GM04503 (cell line): ENCODE measurements at regions not wholly inside any gene's neighbourhood (a gene's known extent, or its start where the extent isn't known, plus 50 kb on each side); places are given as distances from the start of the nearest gene placed in this dataset.
A peak's percentile ranks its signal among the peaks of the same experiment; 100 is the strongest.

ENCODE experiments used
- DNase-seq: peaks from one replicate; pipeline ENCODE4 v3.0.0-alpha.2; 2012; ENCODE audit warnings: low read depth

DNA sequence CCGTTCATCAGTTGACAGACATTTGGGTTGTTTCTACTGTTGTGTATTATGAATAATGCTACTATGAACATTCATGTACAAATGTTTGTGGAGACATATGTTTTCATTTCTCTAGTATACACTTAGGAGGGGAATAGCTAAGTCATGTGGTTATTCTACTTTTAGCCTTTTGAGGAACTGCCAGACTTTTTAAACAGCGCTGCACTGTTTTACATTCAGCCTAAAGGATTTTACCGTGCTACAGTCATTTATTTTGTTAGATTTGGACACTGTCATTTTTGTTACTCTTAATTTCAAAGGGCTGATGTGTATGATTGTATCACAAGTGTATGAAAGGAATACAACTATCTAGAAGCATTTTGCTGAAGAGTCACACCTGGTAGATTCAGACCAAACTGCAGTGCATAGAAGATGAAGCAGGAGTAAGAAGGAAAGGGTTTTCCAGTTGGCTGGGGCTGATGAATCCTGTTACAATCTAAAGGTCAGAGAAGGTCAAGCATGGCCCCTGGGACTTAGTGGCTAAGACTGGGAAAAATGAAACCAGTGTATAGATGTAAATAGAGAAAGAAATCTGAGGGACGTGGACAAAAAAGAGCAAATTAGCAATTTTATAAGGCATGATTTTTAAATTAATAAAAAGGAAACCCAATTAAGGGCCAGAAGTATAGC is 509.7 kb downstream of the PSAT1 start:
- DNase-seq = no peak

DNA sequence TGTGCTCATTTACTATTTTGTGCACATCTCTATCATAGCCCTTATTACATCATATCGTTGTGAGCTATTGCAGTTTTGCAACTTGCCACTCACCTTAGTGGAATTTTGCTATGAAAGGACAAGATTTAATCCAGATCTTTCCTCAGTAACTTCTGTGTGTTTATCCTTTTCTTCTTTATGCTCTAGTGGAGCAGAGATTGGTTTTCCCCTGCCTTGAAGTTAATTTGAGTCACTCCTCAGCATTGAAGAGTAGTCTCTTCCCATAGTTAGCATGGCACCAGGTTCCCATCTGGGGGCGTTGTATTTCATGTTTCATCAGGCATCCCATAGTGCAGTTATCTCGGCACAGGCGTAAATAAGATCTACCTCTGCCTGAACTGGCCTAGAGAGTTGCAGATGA is 510.4 kb downstream of the PSAT1 start:
- no peak for DNase-seq

DNA sequence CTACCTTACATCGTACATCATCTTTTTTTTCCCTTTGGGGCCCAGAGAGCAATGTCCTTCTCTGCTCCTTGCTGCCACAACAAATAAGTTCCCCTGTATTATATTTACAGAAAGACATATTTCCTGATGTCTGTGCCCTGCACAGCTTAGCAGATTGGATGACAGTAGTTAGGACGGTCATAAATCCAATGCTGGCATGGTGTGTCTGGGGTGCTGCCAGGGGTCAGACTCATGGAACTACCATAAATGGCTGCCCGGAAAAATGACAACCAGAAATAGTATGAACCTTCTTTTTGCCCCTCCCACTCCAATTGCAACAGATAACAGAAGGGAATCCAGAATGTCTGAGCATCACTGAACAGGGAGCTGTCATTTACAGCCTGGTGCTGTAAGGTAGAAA is 511.1 kb downstream of the PSAT1 start:
- DNase-seq = no peak

DNA sequence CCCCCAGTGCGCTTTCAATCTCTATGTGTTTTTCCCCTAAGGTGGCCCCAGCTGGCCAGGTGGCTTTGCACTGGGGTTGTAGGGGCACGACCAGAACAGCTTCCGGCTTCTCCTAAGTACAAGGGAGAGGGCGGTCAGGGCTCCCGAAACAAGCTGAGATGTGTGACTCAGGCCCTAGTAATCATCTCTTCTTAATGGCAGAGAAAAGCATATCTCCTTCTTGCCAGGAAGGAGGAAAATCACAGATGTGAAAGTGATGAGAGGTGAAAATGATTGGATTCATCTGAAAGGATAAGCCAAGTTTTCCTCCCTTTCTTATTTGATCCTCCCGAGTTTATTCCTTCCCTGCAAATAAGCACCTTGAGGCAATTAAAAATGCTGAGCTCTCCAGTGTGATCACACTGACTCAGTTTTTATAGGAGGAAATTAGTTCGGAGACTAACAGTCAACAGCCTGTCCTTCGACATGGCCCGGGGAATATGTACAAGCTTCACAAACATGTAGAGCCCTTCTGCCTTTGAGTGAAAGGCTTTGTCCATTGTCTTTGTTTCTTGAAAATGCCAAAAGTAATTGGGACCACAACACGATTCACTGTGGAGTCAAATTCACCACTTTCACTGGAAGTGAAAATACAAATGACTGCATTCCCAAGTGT is 514.8 kb downstream of the PSAT1 start:
- DNase-seq = peak; percentile 34

DNA sequence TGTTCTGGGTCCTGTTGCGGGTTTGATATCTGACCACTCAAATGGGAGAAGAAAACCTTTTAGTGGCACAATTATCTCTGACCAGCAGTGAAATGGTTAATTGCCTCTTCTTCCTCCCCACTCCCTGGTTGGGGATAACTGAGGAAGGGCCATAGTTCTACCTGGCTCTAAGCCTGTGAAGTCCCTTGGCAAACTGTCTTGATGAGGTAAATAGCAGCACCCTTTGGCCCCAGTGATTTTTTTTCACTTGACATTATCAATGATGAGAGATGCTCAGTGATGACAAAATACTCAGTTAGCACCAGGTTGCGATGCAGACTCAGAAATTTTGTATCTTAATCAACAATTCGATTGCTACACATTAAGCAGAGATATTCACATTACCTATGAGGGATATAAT is 515.7 kb downstream of the PSAT1 start:
- DNase-seq = no peak

DNA sequence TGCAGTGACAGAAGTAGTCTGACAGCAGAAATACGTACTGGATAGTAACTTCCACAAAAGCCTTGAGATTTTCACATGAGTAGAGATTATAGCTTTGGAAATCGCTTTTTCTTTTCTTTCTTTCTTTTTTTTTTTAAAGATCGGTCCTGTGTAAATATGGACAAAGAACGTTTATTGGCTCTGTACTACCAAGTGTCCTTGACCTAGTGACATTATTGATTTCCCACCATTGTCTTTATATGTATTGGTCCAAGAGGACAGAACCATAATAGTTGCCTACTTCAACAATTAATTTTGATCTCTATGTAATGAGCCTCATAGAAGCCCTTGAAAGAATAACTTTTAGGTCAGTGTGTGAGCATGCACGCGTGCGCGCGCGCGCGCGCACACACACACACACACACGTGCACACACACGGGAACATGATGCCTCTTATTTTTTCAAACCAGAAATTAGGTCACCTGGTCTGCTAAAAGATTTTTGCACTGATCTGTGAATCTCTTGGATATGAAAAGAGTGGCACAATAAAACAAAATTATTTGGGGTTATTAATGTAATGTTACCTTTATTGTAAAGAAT is 516.8 kb downstream of the PSAT1 start:
- DNase-seq = no peak

DNA sequence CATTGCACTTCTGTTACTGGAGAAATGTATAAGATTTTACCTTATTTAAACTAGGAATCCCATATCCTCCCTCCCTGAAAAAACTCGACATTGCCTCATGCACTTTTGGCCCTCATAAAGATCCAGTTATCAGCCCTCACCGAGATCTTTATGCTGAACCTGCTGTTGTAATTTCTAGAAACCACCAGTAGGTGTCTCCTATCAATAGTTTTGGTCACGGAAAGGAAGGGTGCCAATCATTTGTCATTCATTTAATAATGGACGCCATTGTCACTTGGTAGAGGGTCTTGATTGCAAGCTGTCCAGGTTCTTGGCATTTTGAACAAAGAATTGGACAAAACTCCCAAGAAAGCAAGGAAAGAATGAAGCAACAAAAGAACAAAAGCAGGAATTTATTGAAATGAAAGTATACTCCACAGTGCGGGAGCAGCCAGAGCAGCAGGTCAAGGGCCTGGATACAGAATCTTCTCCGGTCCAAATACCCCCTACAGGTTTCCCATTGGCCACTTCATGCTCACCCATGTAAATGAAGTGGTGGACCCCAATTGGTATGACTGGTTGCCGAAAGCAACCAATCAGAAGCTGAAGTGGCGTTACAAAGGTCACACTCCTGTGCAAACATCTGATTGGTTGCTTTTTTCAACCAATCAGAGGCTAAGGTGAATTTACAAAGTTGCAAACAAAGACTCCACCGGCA is 524.3 kb downstream of the PSAT1 start:
- DNase-seq = no peak

DNA sequence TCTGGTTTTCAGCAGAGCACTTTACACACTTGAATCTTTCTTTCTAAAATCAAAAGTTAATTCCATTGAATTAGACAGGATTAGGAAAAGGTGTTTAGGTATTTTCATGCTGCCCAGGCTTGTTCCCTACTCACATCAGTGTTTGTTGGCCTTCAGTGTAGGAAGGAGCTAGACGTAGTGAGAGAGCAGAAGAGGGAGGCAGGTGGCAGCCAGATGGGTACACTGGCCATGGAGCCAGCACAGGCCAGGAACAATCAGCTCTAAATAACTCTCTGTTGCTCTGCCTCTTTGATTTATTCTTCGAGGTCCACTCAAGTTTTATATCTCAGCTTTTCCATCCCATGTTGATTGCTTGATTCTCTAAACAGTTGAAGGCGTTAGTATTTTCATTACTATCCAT is 529.6 kb downstream of the PSAT1 start:
- DNase-seq = no peak

DNA sequence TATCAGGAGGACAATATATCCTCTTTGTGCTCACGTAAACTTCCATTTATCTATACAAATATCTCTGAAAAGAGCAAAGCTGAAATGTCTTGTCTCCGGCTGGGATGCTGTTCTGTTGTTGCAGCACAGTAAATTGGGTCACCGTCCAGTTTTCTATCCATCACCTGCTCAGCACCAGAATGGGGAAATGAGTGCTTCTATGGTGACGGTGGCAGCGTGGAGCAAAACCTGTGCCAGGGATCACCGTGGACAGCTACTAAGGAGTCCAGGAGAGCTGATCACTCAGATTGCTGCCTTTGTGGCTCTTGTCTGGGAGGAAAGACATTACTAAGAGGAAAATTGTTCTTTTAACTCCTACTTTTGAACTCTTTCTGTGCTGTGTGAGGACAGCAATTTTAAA is 531.6 kb downstream of the PSAT1 start:
- no peak for DNase-seq

DNA sequence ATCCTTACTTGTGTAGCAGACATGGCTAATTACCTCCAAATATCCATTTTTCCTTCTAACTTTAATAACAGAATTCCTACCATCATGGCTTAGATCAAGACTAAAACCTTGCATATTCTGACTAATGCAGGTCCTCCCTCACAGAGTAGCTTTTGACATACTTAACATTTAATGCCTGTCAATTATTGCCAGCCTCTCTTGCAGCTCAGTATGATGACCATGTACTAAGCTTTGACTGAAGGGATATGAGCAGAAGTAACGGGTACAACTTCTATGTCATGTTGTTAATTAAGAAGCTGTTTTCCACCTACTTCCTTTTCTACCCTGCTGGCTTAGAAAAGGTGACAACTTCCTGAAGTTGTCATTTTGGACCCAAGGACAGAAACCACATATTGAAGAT is 533.4 kb downstream of the PSAT1 start:
- no peak for DNase-seq

DNA sequence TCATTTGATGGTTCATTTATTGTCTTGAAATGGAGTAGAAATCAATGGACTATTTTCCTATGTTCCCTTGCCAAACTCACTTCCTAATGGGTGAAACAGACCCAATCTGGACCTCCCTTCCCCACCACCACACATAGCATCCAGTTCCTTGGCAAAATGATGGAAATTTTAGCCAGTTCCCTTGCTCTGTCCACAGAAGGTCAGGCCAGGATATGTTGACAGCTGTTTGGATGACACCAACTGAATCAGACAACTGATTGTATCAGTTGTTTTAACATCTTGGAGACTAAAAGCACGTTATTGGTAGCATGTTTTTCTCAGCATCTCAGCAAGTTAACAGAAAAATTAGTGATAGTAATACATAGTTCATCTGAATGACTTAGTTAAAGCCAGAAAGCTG is 534.8 kb downstream of the PSAT1 start:
- no peak for DNase-seq

DNA sequence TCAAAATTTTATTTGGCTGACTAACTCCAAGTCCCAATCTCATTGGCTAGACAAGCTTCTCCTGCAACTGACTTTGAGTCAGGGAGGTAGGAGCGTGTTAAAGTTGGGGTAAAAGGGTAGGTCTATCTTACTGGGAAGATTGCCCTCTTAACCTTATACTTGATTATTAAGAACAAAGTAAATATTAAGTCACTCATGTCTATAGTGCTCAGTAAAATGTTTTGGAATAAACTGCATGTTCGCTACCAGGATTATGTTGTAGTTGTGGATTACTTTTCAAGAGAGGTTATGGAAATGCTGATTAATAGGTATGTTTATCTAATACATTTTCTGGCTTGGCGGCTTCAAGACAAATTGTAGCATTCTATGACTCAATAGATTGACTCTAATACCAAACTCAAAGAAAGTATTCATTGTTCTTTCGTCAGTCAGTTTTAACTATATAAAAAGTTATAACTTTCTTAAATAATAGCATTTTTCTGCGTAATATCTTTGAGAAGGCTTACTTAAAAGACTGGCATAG is 539.1 kb downstream of the PSAT1 start:
- DNase-seq = no peak

DNA sequence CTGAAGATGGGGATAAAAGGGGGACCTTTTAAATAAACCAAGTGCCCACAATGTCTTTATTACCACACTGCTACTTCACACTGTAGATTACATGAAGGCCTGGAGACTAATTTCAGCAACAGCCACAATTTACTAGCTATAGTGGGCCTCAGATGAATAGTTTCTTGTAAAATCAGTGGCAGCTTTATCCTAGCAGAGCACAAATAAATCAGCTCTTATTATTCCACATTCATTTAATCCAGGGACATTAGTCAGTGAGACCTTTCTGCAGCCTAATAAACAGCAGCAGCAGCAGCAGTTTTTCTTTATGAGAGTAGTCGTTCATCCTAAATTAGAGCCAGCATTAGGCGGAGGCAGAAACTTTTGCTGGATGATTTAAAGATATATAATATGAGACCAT is 542.3 kb downstream of the PSAT1 start:
- DNase-seq = no peak

DNA sequence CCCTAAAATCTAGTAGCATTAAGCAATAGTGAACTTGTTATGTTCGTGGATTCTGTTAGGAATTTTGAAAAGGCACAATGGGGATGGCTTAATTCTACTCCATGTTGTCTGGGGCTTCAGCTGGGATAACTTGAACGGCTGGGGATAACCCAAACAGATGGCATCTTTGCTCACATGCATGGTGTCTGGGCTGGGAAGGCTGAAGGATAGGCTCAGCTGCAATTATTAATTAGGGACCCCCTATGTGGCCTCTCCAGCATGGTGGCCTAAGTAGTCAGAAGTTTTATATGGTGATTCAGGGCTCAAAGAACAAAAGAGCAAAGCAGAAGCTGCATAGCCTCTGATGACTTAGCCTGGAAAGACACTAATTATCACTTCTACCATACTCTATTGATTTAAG is 551.1 kb downstream of the PSAT1 start:
- DNase-seq = no peak

DNA sequence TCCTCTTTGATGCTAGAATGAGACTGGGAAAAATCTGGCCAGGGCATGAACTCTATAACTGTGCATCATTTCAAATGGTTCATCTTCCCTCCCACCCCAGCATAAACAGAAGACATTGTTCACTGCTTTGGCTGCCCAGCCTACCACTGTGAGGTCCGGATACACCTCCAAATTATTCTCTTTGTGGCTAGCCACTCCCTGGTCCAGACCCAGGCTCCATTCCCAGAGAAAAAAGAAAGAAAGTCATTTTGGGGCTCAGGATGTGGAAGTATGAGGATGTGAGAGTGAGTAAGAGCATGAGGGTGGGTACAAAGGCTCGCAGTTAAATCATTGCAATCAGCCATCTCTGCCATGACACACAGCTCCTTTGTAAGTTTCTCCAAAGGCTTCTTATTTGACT is 559.2 kb downstream of the PSAT1 start:
- DNase-seq = no peak

DNA sequence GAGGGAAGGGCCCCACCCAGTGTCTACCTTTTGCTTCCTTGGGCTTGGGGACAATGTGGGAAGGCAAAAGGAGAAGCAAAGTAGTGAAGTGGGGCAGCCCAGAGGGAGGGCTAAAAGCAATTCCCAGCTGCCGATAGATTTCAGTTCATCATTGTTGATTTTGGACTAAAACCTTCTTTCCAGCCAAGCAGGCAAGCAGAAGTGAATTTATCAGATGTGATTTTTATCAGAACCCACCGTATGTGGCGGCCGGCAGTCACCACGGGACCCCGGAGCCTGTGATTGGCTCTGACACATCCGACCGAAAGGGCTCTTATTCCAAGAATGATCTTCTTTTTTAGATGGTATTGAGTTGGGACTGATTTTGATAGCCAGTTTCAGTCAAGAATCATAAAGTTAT is 559.9 kb downstream of the PSAT1 start:
- DNase-seq = no peak

DNA sequence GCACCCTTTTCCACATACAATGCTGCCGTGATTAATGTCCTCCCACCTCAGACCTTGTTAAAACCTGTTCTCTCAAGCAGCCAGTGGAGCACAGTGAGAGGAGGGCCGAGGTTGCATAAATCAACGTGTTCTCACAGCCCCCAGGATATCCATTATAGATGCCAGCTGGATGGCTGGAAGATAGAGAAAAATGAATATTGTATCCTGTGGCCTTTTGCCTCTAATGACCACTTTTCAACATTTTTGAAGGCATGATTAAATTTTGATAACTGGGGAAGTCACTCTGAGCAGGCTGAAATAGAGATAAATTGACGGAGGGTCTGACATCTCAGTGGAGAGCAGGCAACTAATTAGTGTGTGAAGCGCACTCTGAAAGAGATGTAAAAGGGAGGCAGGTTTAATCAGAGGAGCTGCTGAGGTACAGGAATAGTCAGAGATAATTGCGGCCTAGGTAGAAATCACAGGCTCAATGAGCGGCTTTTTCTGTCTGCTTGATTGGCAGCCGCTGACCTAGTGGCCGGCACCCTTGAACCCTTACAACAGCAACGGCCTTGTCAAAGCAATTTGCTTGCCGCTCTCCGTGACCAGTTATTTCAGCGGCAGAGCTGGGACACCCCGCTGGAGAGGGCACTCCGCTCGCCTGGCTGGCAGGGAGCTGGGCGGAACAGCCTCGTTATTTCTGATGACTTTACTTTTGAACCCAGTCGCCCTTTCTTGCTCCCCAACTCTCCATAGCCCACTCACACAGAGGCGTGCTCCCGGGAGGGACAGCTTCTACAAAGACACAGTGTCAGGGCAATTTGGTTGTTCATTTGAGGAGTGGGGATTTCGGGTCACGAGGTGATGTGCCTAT is 560.7 kb downstream of the PSAT1 start:
- DNase-seq = no peak

DNA sequence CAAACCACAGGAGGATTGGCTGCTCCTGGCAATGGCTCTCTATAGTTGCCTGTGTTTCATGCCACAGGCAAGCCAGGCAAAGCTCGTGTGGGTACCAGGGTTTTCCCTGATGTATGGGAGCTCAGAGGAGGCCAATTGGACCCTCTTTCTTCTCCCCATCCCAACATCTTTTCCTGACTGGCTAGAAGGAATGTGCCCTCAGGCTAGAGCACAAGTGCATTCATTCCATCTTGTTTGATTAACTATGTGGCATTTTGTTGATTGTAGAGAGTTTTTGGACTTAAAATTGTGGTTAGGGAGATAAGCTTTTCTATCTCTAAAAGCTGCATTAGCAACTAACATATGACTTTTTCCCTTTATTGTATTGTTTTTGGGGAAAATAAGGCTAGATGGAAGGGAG is 561.3 kb downstream of the PSAT1 start:
- no peak for DNase-seq

DNA sequence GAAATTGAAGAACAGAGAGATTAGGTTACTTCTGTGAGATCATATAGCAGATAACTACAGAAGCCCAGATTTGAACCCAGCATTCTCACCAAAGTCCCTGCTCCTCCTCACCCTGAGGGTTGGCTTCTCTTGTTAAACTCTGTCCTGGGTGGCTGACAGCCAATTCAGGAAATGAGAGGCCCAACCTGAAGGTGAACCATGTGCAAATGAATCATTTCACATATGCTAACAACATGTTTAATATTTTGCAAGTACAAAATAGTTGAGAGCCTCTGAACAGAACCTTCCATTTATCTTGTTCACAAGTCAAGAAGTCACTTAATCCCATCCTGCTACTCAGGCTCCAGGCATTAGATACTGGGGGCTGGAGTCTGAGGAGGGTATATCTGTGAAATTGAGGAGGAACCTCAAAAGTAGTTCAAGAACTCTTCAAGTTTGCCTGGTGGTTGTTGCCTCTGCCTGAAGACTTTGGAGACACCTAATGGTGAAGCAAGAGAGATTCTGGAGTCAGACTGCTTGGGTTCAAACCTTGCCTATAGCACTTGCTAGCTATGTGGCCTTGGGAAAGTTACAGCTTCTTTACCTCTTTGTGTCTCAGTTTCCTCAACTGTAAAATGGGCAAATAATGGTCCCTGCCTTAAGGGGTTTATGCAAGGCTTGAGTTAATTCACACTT is 564.0 kb downstream of the PSAT1 start:
- peak; percentile 25 for DNase-seq

DNA sequence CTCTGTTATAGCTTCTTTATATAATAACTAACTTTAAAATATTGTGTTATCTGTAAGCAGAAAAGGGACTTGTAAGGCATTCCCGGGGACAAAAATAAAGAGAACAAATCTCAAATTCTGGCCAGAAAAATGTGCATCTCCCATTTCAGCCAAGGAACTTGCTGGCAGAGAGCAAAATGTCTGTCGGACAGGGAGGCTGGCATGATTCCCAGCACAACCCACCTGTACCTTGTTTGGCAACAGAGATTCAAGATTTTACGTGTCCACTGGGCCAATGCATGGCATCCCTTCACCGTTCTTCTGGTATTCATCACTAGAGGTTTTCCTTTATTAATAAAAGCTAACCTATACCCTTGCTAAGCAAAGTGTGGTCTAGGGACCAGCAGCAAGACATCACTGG is 566.6 kb downstream of the PSAT1 start:
- DNase-seq = no peak

DNA sequence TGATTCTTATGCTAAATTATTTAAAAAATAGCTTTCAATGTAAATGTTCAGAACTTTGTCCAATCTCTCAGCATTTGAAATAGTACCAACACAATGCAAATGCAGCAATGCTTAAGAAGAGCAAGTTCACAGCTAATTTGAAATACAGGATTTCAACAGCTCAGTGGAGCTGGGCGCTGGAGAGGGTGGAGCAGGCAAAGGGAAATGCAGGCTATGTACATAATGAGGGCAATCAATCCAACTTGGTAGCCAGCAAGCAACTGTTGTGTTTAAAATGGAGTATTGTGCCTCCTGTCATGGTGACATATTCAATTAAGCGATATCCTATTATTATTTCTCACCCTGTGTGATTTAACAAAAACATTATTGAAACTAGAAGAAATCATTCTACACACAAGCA is 568.8 kb downstream of the PSAT1 start:
- DNase-seq = no peak
